ENCODE measurements at regions not wholly inside any gene's neighbourhood (a gene's known extent, or its start where the extent isn't known, plus 50 kb on each side); places are given as distances from the start of the nearest gene placed in this dataset.

- Histone ChIP-seq H3K9ac (ENCODE audit: low read length) (no peak overlapping the region), H3K36me3 (ENCODE audit: insufficient read depth, low read length) (no peaks in the 10 kb centered on the region), H3K27ac (ENCODE audit: low read depth, low read length) (no peak overlapping the region), H2AFZ (ENCODE audit: low read depth, low read length) (no peak overlapping the region), H3K79me2 (ENCODE audit: insufficient read depth, low read length) (no peaks in the 10 kb centered on the region), H3K4me1 (ENCODE audit: insufficient read depth, low read length) (no peaks in the 10 kb centered on the region), H3K4me3 (ENCODE audit: insufficient read depth, low read depth, low read length) (no peak overlapping the region), H4K20me1 (ENCODE audit: insufficient read depth, low read length) (no peaks in the 10 kb centered on the region), H3K27me3 (ENCODE audit: insufficient read depth, low read length) (peaks cover 2% of the 10 kb centered on the region), H3K9me3 (ENCODE audit: insufficient read depth, low read depth, low read length) (no peaks in the 10 kb centered on the region), H3K4me2 (ENCODE audit: low read length) (no peak overlapping the region)
- peaks cover 6% of the 10 kb centered on the region for H3K4me1 Mint-ChIP-seq (ENCODE audit: low read depth, unreplicated experiment)
- TF ChIP-seq EZH2 (IDR thresholded peaks at IDR 0.05; ENCODE audit: insufficient read depth, low read length) (no peak), CTCF (IDR thresholded peaks at IDR 0.05; ENCODE audit: insufficient read depth, low read depth, low read length) (no peak)
- H3K27me3 Mint-ChIP-seq (ENCODE audit: low read depth, unreplicated experiment): no peaks in the 10 kb centered on the region
- no peaks in the 10 kb centered on the region for H3K36me3 Mint-ChIP-seq (ENCODE audit: low read depth, unreplicated experiment)
- no peak for DNase-seq (ENCODE audit: low read depth)
- FAIRE-seq: no peak
- no peaks in the 10 kb centered on the region for H3K9me3 Mint-ChIP-seq (ENCODE audit: unreplicated experiment)
- no peak overlapping the region for H3K4me3 Mint-ChIP-seq (ENCODE audit: unreplicated experiment)
- no peak overlapping the region for H3K27ac Mint-ChIP-seq (ENCODE audit: unreplicated experiment)
These were observed 93.8 kb downstream of the ICOS start for GRCh38 chr2:204030322-204030721.

- FAIRE-seq (no peak), DNase-seq (ENCODE audit: low read depth) (no peak)
- TF ChIP-seq CTCF (IDR thresholded peaks at IDR 0.05; ENCODE audit: insufficient read depth, low read depth, low read length) (no peak), EZH2 (IDR thresholded peaks at IDR 0.05; ENCODE audit: insufficient read depth, low read length) (no peak)
- H3K4me1 ChIP-seq (ENCODE audit: insufficient read depth, low read length): no peaks in the 10 kb centered on the region
- no peak overlapping the region for H2AFZ ChIP-seq (ENCODE audit: low read depth, low read length)
- no peak overlapping the region for H3K4me2 ChIP-seq (ENCODE audit: low read length)
- H3K9me3 ChIP-seq (ENCODE audit: insufficient read depth, low read depth, low read length): no peaks in the 10 kb centered on the region
- no peaks in the 10 kb centered on the region for H3K79me2 ChIP-seq (ENCODE audit: insufficient read depth, low read length)
- Mint-ChIP-seq H3K27me3 (ENCODE audit: low read depth, unreplicated experiment) (no peaks in the 10 kb centered on the region), H3K4me1 (ENCODE audit: low read depth, unreplicated experiment) (peaks cover 6% of the 10 kb centered on the region), H3K9me3 (ENCODE audit: unreplicated experiment) (no peaks in the 10 kb centered on the region), H3K4me3 (ENCODE audit: unreplicated experiment) (no peak overlapping the region), H3K36me3 (ENCODE audit: low read depth, unreplicated experiment) (no peaks in the 10 kb centered on the region), H3K27ac (ENCODE audit: unreplicated experiment) (no peak overlapping the region)
- no peak overlapping the region for H3K27ac ChIP-seq (ENCODE audit: low read depth, low read length)
- peaks cover 2% of the 10 kb centered on the region for H3K27me3 ChIP-seq (ENCODE audit: insufficient read depth, low read length)
- no peaks in the 10 kb centered on the region for H4K20me1 ChIP-seq (ENCODE audit: insufficient read depth, low read length)
- no peaks in the 10 kb centered on the region for H3K36me3 ChIP-seq (ENCODE audit: insufficient read depth, low read length)
- H3K4me3 ChIP-seq (ENCODE audit: insufficient read depth, low read depth, low read length): no peak overlapping the region
- no peak overlapping the region for H3K9ac ChIP-seq (ENCODE audit: low read length)
These were observed 94.5 kb downstream of the ICOS start for GRCh38 chr2:204031056-204031455.

GRCh38 chr2:204032301-204032700, 95.7 kb downstream of the ICOS start:
- Mint-ChIP-seq H3K27ac (ENCODE audit: unreplicated experiment) (no peak overlapping the region), H3K4me3 (ENCODE audit: unreplicated experiment) (no peak overlapping the region), H3K36me3 (ENCODE audit: low read depth, unreplicated experiment) (no peaks in the 10 kb centered on the region), H3K9me3 (ENCODE audit: unreplicated experiment) (no peaks in the 10 kb centered on the region), H3K27me3 (ENCODE audit: low read depth, unreplicated experiment) (no peaks in the 10 kb centered on the region), H3K4me1 (ENCODE audit: low read depth, unreplicated experiment) (peaks cover under 1% of the 10 kb centered on the region)
- TF ChIP-seq CTCF (IDR thresholded peaks at IDR 0.05; ENCODE audit: insufficient read depth, low read depth, low read length) (no peak), EZH2 (IDR thresholded peaks at IDR 0.05; ENCODE audit: insufficient read depth, low read length) (no peak)
- FAIRE-seq (no peak), DNase-seq (ENCODE audit: low read depth) (no peak)
- Histone ChIP-seq H3K9ac (ENCODE audit: low read length) (no peak overlapping the region), H2AFZ (ENCODE audit: low read depth, low read length) (no peak overlapping the region), H3K9me3 (ENCODE audit: insufficient read depth, low read depth, low read length) (no peaks in the 10 kb centered on the region), H3K36me3 (ENCODE audit: insufficient read depth, low read length) (no peaks in the 10 kb centered on the region), H3K4me3 (ENCODE audit: insufficient read depth, low read depth, low read length) (no peak overlapping the region), H3K79me2 (ENCODE audit: insufficient read depth, low read length) (no peaks in the 10 kb centered on the region), H4K20me1 (ENCODE audit: insufficient read depth, low read length) (no peaks in the 10 kb centered on the region), H3K4me2 (ENCODE audit: low read length) (no peak overlapping the region), H3K4me1 (ENCODE audit: insufficient read depth, low read length) (no peaks in the 10 kb centered on the region), H3K27me3 (ENCODE audit: insufficient read depth, low read length) (peaks cover 2% of the 10 kb centered on the region), H3K27ac (ENCODE audit: low read depth, low read length) (no peak overlapping the region)
